Vagina (tissue), 2 donors: ENCODE measurements at regions not wholly inside any gene's neighbourhood (a gene's known extent, or its start where the extent isn't known, plus 50 kb on each side); places are given as distances from the start of the nearest gene placed in this dataset. TPM values are rescaled to one million over a fixed set of nuclear protein-coding genes. Genes with fewer than 3 reads are reported as not detected.
"Not testable (repeated sequence)": the region's sequence is repeated elsewhere in the genome, so short reads cannot be mapped to it uniquely, and the experiment has no call there.

Source experiments
- DNase-seq, 2 donors: peaks; one replicate each; pipeline ENCODE4 v3.0.0-alpha.2; 2017; ENCODE audit errors: extremely low spot score in 2 of 2
- H3K27ac ChIP-seq: fragments of 200-600 bp; sonication (generic); one replicate; pipeline ENCODE4 v1.5.1; 2019
- H3K27me3 ChIP-seq: fragments of 200-600 bp; sonication (generic); one replicate; pipeline ENCODE4 v1.5.1; 2019
- H3K36me3 ChIP-seq, 2 donors: fragments of 200-600 bp; sonication (generic); one replicate each; pipeline ENCODE4 v1.5.1; 2017 to 2019
- H3K4me1 ChIP-seq: fragments of 200-600 bp; sonication (generic); one replicate; pipeline ENCODE4 v1.5.1; 2019
- H3K4me3 ChIP-seq, 2 donors: fragments of 200-600 bp; sonication (generic); 1 replicate in 1 of 2; 2 replicates in 1 of 2; pipeline ENCODE4 v1.5.1; 2016 to 2019
- H3K9me3 ChIP-seq: fragments of 200-600 bp; sonication (generic); one replicate; pipeline ENCODE4 v1.5.1; 2019
- CTCF ChIP-seq, 3 experiments: fragments of 450-650 bp in 2 of 3; fragments of 200-600 bp in 1 of 3; sonication (generic) in 1 of 3; IDR thresholded peaks; one replicate each; pipeline ENCODE4 v1.5.1; 2017 to 2019; ENCODE audit warnings: antibody characterized with exemption in 3 of 3, mild to moderate bottlenecking in 2 of 3, moderate library complexity in 2 of 3
- POLR2A ChIP-seq, 2 donors: fragments of 450-650 bp; IDR thresholded peaks; one replicate each; pipeline ENCODE4 v1.6.1; 2017; ENCODE audit warnings: antibody characterized with exemption in 2 of 2, mild to moderate bottlenecking in 2 of 2, moderate library complexity in 2 of 2
- POLR2AphosphoS5 ChIP-seq, 2 donors: sonication (generic); formaldehyde crosslinking; IDR thresholded peaks; one replicate each; pipeline ENCODE4 v1.9.0; 2017; ENCODE audit warnings: antibody characterized with exemption in 2 of 2, mild to moderate bottlenecking in 2 of 2, low read depth in 1 of 2; ENCODE audit not compliant: insufficient read depth in 1 of 2
- intact Hi-C: fragments of 100-400 bp; cut with DNase I; formaldehyde crosslinking; loops from one replicate; pipeline ENCODE4 v1.15.1; 2023
- small RNA-seq: library from RNA; depleted of rRNA; stranded (forward); fragments of <200 nt; gene quantifications from one replicate; pipeline ENCODE3, GENCODE V24; 2016

- H3K4me1 ChIP-seq, result no peaks in the 10 kb centered on the region
- no peak overlapping the region for H3K4me3 ChIP-seq
- no peak overlapping the region for H3K27ac ChIP-seq
- TF ChIP-seq POLR2AphosphoS5 (IDR thresholded peaks at IDR 0.05; ENCODE audit: insufficient read depth in 1 of 2, low read depth in 1 of 2) (no peak), CTCF (IDR thresholded peaks at IDR 0.05) (no peak), POLR2A (IDR thresholded peaks at IDR 0.05) (no peak)
- intact Hi-C loops, result no loop called here
- H3K9me3 ChIP-seq, result no peaks in the 10 kb centered on the region
- peak in 1 of 2 donors; percentile 25 for DNase-seq
- no peaks in the 10 kb centered on the region for H3K27me3 ChIP-seq
- H3K36me3 ChIP-seq, result no peaks in the 10 kb centered on the region
These were observed 54.8 kb upstream of the ADAMTS2 start for GRCh38 chr5:179400020-179400419.

- H3K36me3 ChIP-seq, DNase-seq, H3K27me3 ChIP-seq, H3K27ac ChIP-seq, H3K4me3 ChIP-seq, intact Hi-C loops, H3K4me1 ChIP-seq, H3K9me3 ChIP-seq: not testable (repeated sequence)
These were observed 54.1 kb upstream of the ADAMTS2 start for GRCh38 chr5:179399327-179399726.

DNA sequence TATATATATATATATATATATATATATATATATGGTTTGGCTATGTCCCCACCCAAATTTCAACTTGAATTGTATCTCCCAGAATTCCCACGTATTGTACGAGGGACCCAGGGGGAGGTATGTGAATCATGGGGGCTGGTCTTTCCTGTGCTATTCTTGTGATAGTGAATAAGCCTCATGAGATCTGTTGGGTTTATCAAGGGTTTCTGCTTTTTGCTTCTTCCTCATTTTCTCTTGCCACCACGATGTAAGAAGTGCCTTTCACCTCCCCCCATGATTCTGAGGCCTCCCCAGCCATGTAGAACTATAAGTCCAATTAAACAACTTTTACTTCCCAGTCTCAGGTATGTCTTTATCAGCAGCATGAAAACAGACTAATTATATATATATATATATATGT is 52.3 kb upstream of the ADAMTS2 start:
- Histone ChIP-seq H3K27me3 (no peaks in the 10 kb centered on the region), H3K9me3 (no peaks in the 10 kb centered on the region), H3K36me3 (no peaks in the 10 kb centered on the region), H3K4me3 (no peak overlapping the region), H3K27ac (no peak overlapping the region), H3K4me1 (no peaks in the 10 kb centered on the region)
- DNase-seq, result peak in 1 of 2 donors; percentile 3
- intact Hi-C loops, result no loop called here
- TF ChIP-seq POLR2A (IDR thresholded peaks at IDR 0.05) (no peak), CTCF (IDR thresholded peaks at IDR 0.05) (no peak), POLR2AphosphoS5 (IDR thresholded peaks at IDR 0.05; ENCODE audit: insufficient read depth in 1 of 2, low read depth in 1 of 2) (no peak)

Small RNA genes in the stretch of these regions (small RNA-seq; reads per million reads assigned to genes)
- gene RF00015, result not detected
